HUES6 (cell line): ENCODE measurements at regions not wholly inside any gene's neighbourhood (a gene's known extent, or its start where the extent isn't known, plus 50 kb on each side); places are given as distances from the start of the nearest gene placed in this dataset.

Experiments used
- H3K27ac ChIP-seq: 2 replicates; pipeline ENCODE4 v1.7.0; 2013; ENCODE audit warnings: low read depth, mild to moderate bottlenecking, low read length, inconsistent platforms
- H3K27me3 ChIP-seq: 2 replicates; pipeline ENCODE4 v1.6.1; 2013; ENCODE audit warnings: low read length; ENCODE audit not compliant: control insufficient read depth, insufficient read depth
- H3K36me3 ChIP-seq: 2 replicates; pipeline ENCODE4 v1.6.1; 2013; ENCODE audit warnings: low read length; ENCODE audit not compliant: control insufficient read depth, insufficient read depth
- H3K4me1 ChIP-seq: 2 replicates; pipeline ENCODE4 v1.6.1; 2013; ENCODE audit warnings: low read length; ENCODE audit not compliant: control insufficient read depth, insufficient read depth
- H3K4me3 ChIP-seq: 2 replicates; pipeline ENCODE4 v1.5.1; 2013; ENCODE audit warnings: low read depth, low read length
- H3K9ac ChIP-seq: one replicate; pipeline ENCODE4 v1.6.1; 2013; ENCODE audit warnings: mild to moderate bottlenecking, low read length
- H3K9me3 ChIP-seq: 2 replicates; pipeline ENCODE4 v1.6.1; 2013; ENCODE audit warnings: low read depth, low read length; ENCODE audit not compliant: control insufficient read depth, insufficient read depth

DNA sequence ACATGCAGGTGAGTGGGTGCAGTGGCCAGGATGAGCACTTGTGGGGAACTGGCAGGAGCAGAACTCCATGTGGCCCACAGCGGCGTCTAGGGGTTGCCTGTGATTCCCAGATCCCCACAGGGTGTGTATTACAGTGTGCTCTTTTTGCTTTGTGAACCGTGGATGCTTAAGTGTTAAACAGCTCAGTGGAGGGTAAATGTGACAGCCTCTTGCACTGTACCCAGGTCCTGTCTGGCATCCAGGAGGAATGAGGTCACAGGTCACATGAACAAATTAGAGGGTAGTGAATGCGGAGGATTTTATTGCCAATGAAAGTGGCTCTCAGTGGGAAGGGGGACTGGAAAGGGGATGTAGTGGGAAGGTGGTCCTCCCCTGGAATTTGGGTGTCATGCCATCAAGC lies 447.8 kb downstream of the SPRY1 start:
- Histone ChIP-seq H3K9ac (no peak overlapping the region), H3K36me3 (no peaks in the 10 kb centered on the region), H3K4me1 (no peaks in the 10 kb centered on the region), H3K27ac (no peak overlapping the region), H3K27me3 (no peaks in the 10 kb centered on the region), H3K4me3 (no peak overlapping the region), H3K9me3 (no peaks in the 10 kb centered on the region)

DNA sequence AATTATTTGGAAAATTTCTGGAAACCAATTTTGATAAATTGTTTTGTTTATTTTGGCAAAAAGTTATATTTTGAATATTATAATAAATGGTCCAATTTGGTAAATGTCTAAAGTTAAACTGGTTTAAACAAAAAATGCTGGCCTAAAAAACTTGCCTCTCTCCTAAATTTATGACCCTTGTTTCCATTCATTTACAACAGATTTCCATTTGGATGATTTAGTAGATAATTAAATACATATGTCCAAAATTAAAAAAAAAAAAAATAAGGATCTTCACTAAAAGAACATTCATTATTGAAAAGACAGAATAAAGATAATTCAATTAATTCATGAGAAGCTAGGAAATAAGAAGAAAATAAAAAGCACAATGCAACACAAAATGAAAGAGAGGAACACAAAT lies 449.5 kb downstream of the SPRY1 start:
- Histone ChIP-seq H3K9me3 (no peaks in the 10 kb centered on the region), H3K4me1 (no peaks in the 10 kb centered on the region), H3K36me3 (no peaks in the 10 kb centered on the region), H3K4me3 (no peak overlapping the region), H3K27ac (no peak overlapping the region), H3K27me3 (no peaks in the 10 kb centered on the region), H3K9ac (no peak overlapping the region)

DNA sequence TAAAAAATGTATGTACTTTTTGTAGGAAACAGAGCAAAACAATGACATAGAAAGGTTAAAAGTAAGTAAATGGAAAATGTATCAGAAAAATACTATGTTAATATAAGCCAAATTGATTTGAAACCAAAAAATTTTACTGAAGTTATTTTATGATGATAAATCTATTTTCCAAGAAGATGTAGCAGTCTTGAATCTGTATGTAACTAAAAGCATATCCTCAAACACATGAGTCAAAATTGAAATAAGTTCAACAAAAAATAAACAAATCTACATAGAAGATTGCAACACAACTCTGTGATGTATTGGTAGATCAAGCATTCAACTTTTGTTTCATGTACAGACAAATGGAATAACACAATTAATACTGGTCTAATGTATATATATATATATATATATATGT lies 450.0 kb downstream of the SPRY1 start:
- no peaks in the 10 kb centered on the region for H3K9me3 ChIP-seq
- H3K4me3 ChIP-seq, result no peak overlapping the region
- no peak overlapping the region for H3K27ac ChIP-seq
- H3K36me3 ChIP-seq, result no peaks in the 10 kb centered on the region
- no peaks in the 10 kb centered on the region for H3K27me3 ChIP-seq
- H3K9ac ChIP-seq, result no peak overlapping the region
- no peaks in the 10 kb centered on the region for H3K4me1 ChIP-seq

DNA sequence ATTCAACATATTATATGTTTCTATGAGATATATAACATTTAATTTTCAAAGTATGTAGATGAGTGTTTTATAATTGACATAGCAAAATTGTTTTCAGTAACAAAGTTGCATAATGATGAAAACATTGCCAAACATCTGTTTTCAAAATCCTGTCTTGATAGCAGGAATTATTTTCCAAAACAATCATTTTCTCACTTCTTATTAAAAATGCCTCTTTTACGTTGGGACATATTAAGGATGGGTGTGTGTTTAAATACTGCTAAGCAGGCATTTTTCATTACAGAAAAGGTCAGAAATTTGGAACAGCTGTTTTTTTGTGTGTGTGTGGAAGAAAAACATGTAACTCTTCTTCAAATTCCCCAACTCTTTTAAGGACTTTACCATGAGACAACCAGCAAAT lies 452.0 kb downstream of the SPRY1 start:
- Histone ChIP-seq H3K36me3 (no peaks in the 10 kb centered on the region), H3K4me3 (no peak overlapping the region), H3K9me3 (no peaks in the 10 kb centered on the region), H3K9ac (no peak overlapping the region), H3K4me1 (no peaks in the 10 kb centered on the region), H3K27ac (no peak overlapping the region), H3K27me3 (no peaks in the 10 kb centered on the region)

DNA sequence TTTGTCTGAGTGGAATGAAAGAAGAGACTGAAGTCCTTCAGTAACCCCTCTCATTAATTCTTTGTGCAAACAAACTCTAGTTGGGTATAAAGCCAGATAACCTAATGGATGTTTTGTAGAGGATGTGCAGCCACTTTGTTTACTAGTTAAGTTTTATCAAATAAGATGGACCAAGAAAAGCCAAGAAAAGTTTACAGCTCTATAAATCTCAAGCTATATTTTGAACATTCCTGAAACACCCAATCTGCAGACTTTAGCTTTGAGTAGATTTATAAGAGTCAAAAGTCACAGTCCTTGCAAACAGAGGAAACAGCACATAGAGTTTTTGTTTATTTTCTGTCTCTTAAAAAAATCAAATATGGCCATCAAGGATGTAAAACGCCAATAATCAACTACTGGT lies 452.9 kb downstream of the SPRY1 start:
- no peaks in the 10 kb centered on the region for H3K36me3 ChIP-seq
- H3K27ac ChIP-seq, result no peak overlapping the region
- H3K4me3 ChIP-seq, result no peak overlapping the region
- H3K9me3 ChIP-seq, result no peaks in the 10 kb centered on the region
- H3K4me1 ChIP-seq, result no peaks in the 10 kb centered on the region
- H3K27me3 ChIP-seq, result no peaks in the 10 kb centered on the region
- no peak overlapping the region for H3K9ac ChIP-seq

DNA sequence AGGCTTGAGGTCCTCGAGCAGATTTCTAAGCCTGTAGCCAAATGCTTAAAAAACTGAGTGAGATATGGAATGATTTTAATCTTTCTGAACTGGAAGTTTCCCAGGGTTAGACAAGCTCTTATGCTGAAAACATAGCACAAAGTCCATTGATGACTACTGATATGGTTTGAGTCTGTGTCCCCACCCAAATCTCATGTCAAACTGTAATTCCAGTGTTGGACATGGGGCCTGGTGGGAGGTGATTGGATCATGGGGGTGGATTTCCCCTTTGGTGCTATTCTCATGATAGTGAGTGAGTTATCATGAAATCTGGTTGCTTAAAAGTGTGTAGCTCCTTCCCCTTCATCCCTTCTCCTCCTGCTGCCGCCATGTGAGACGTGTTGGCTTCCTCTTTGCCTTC lies 454.9 kb downstream of the SPRY1 start:
- no peaks in the 10 kb centered on the region for H3K36me3 ChIP-seq
- no peak overlapping the region for H3K27ac ChIP-seq
- H3K9me3 ChIP-seq, result no peaks in the 10 kb centered on the region
- H3K4me3 ChIP-seq, result no peak overlapping the region
- no peaks in the 10 kb centered on the region for H3K27me3 ChIP-seq
- H3K9ac ChIP-seq, result no peak overlapping the region
- H3K4me1 ChIP-seq, result no peaks in the 10 kb centered on the region

DNA sequence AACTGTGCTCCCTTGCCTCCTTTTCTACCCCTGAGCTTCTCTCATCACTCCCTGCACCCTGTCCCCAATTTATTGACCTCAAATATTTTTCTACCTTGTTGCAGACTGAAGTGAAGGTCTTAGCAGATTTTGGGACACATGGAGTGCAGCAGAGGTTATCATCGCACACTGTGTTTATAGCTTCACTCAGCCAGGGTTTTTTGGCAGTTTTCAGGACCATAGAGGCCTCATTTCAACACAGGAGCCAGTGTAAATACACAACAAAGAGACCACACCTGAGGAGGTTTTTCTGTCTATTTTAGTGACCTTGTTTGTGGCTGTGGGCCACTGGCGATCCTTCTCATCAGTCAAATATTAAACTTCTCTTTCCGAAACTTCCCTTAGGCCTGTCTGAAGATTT lies 457.1 kb downstream of the SPRY1 start:
- Histone ChIP-seq H3K27ac (no peak overlapping the region), H3K4me1 (peaks cover 10% of the 10 kb centered on the region), H3K9ac (no peak overlapping the region), H3K27me3 (no peaks in the 10 kb centered on the region), H3K9me3 (no peaks in the 10 kb centered on the region), H3K4me3 (no peak overlapping the region), H3K36me3 (no peaks in the 10 kb centered on the region)

DNA sequence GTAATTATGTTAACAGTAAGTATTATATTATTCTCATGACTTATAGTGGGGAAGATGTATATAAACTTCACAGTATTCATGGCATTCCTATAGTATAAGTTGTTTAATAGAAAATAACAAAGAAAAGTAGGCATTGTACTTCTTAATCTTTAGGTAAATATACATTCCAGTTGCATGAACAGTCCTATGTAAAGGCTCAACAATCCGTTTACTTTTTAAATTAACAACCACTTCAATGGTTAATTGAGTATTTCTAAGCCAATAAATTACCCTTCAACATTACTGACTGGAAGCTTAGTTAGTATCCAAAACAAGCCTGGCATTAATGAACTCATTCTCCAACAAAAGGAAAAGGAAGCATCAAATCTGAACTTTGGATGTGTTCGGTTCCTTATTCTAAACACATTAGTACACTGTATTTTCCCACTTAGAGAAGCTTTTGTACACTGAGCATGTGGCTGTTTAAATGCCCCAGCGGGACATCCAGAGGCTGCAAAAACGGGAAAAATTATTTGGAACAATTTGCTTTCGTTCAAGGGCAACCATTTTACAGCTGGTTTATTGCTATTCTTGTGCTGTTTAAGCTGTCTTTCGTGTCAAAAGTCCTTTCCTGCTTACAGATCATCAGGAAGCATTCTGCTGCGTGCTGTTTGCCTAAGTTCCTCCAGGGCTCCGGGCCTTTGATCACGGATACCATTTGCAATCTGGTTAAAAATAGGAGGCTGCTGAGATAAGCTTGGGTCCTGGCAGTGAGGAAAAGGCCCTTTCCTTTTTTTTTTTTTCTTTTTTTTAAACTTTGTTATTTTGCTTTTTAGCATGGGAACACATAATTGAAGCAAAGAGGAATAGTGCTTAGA lies 460.3 kb downstream of the SPRY1 start:
- H3K9me3 ChIP-seq, result no peaks in the 10 kb centered on the region
- H3K4me3 ChIP-seq, result 0 out of 2 replicates have a peak overlapping the region, but pooled peaks have one; percentile 17
- peak overlapping the region; percentile 22; the same call in 1 of the 2 replicates for H3K27ac ChIP-seq
- no peaks in the 10 kb centered on the region for H3K27me3 ChIP-seq
- H3K4me1 ChIP-seq, result peaks cover 10% of the 10 kb centered on the region
- no peaks in the 10 kb centered on the region for H3K36me3 ChIP-seq
- peak overlapping the region; percentile 50 for H3K9ac ChIP-seq

DNA sequence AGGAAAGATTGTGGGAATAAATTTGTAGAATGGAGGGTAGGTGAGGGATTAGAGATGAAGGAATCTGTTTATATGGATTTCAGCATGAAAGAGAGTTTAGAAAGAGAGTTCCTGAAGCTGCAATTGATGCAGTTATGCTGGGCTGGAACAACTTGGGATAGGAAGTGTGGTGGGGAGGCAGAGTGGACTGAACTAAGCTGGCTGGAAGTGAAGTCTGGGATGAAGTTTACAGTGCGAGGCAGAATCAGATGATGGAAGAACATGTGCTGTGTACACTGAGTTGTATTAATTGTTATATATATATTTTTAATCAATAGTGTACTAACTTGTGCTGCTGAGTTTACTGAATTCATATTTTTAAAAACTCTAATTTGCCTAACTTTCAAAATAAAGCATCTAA lies 461.9 kb downstream of the SPRY1 start:
- no peak overlapping the region for H3K4me3 ChIP-seq

DNA sequence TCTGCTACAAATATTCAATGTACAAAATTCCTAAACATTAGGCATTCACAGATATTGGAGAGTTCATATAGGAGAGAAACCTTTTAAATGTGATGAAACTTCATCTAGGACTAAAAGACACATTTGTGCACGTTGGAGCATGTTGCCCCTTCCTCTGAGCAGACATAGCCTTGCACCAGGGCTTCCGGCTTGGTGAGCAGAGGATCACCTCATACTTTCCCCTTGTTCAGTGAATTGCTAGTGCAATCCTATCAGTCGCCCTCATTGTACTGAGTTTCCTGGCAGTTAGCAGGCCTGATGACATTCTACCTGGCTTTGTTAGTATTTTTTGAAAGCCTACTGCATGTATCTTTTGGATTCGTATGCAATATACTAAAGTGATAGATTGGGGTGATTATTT lies 466.2 kb downstream of the SPRY1 start:
- Histone ChIP-seq H3K9ac (no peak overlapping the region), H3K9me3 (0 out of 2 replicates have a peak, but pooled peaks cover under 1% of the 10 kb centered on the region), H3K4me3 (no peak overlapping the region), H3K27ac (no peak overlapping the region), H3K36me3 (no peaks in the 10 kb centered on the region), H3K27me3 (no peaks in the 10 kb centered on the region), H3K4me1 (no peaks in the 10 kb centered on the region)

More for the DNA sequence above, 461.9 kb downstream of the SPRY1 start:
- no peaks in the 10 kb centered on the region for H3K27me3 ChIP-seq
- no peak overlapping the region for H3K9ac ChIP-seq
- no peaks in the 10 kb centered on the region for H3K9me3 ChIP-seq
- H3K27ac ChIP-seq, result no peak overlapping the region
- H3K4me1 ChIP-seq, result peaks cover 10% of the 10 kb centered on the region
- no peaks in the 10 kb centered on the region for H3K36me3 ChIP-seq

DNA sequence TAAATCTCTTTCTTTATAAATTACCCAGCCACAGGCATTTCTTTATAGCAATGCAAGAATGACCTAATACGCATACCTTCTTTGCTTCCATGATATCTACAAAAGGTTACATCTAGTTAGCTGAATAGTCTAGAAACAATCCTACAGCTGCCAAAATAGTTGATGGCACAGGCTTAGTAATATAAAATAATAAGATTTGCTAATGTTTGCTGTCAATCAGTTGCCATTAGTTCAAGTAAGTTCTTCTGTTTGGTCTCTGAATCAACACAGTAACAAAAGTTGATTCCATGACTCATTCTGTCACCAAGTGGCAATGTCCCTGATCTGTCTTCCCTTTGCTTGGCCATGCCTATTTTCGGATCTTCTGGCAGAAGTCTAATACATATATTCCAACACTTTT lies 470.2 kb downstream of the SPRY1 start:
- no peak overlapping the region for H3K4me3 ChIP-seq
- H3K9me3 ChIP-seq, result 0 out of 2 replicates have a peak, but pooled peaks cover 4% of the 10 kb centered on the region
- H3K9ac ChIP-seq, result no peak overlapping the region
- H3K4me1 ChIP-seq, result 0 out of 2 replicates have a peak, but pooled peaks cover 4% of the 10 kb centered on the region
- no peak overlapping the region for H3K27ac ChIP-seq
- H3K27me3 ChIP-seq, result no peaks in the 10 kb centered on the region
- no peaks in the 10 kb centered on the region for H3K36me3 ChIP-seq
